Right lung (tissue), 2 donors: ENCODE measurements at regions not wholly inside any gene's neighbourhood (a gene's known extent, or its start where the extent isn't known, plus 50 kb on each side); places are given as distances from the start of the nearest gene placed in this dataset.
A peak's percentile ranks its signal among the peaks of the same experiment; 100 is the strongest.

Experiments
- DNase-seq, 2 donors: peaks; one replicate each; pipeline ENCODE4 v3.0.0-alpha.2; 2013

- no peak for DNase-seq
Measured at GRCh38 chr21:36628761-36629460, 70.0 kb upstream of the SIM2 start.

- DNase-seq = peak; percentile 16 to 38
Measured at GRCh38 chr21:36630485-36631206, 68.3 kb upstream of the SIM2 start.

- DNase-seq = no peak
Measured at GRCh38 chr21:36636016-36636415, 62.9 kb upstream of the SIM2 start.

DNA sequence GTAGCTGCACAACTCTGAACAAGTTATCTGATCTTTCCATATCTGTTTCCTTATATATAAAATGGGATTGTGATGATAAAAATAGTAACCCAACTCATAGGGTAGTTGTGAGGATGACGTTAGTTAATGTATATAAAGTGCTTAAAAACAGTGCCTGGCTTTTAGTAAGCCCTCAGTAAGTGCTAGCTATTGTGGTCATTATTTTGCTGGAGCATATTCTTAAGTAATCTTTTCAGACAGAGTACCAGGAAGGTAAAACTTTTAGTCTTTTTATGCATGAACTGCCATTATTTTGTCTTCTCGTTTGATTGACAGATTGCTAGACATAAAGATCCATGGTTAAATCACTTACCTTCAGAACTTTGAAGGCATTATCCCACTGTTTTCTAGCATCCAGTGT is 62.5 kb upstream of the SIM2 start:
- no peak for DNase-seq

GRCh38 chr21:36639769-36640168 is 59.1 kb upstream of the SIM2 start:
- DNase-seq = no peak

DNA sequence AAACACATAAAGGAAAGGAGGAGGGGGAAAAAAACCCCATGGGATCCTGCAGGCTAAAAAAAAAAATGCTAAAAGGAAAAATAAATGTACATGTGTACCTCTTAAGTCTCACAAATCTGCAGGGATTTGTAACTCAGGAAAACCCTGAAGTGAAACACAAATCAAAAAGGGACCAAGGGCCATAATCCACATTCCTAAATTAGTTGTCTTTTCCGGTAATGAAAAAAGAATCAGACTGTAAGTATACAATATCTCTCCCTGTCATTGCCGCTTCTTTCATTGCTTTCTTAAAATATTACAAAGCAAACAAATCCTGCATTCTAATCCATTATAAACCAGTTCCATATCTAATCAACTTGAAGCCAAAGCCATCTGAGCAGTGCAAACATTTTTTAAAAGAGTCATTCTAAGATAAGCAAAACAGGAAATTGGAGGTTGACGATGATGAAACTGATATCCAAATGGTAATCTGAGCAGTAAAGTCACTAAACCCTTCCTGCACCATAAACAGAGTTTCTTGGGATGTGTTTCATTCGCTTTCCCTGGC is 58.7 kb upstream of the SIM2 start:
- DNase-seq = no peak

DNA sequence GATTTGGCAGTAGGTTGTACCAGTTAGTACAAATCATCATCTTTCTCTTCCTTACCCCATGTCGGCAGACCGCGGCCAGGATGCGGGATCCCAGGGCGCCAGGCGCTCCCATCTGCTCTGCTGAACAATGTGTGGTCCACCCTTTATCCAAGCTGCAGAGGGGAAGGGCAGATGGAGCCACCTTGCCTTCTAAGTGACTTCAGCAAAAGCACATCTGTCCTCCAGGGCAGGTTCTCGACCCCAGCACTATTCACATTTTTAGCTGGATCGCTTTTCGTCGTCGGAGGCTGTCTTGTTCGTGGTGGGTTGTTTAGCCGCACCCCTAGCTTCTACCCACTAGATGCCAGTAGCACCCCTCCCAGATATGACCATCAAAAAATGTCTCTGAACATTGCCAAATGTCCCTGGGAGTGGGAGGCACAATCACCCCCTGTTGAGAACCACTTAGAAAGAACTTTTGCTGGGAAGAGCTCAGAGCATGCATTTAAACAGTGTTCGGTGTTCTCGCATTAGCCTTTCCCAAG is 58.1 kb upstream of the SIM2 start:
- no peak for DNase-seq

GRCh38 chr21:36641346-36641745 is 57.6 kb upstream of the SIM2 start:
- DNase-seq = no peak

- no peak for DNase-seq
Measured at GRCh38 chr21:36641886-36642285, 57.0 kb upstream of the SIM2 start.

- no peak for DNase-seq
Measured at GRCh38 chr21:36642777-36643176, 56.1 kb upstream of the SIM2 start.

- no peak for DNase-seq
Measured at GRCh38 chr21:36643374-36644250, 55.3 kb upstream of the SIM2 start.

DNA sequence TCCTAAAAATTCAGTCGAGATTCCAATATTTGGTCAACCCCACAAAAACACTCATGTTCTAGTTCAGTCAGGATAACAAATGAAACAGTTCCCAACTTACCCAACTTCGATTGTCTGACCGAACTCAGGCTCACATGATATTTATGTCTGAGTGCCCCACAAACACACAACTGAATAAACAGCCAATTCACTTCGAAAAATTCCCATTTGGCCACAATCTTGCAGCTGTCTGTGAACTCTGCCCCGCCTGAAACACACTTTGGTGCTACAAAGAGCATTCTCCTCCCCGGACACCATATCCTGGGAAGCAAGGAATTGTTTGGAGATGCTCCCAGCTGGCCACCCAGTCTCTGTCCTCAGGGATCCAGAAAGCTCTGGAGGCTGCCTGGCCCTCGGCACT is 52.9 kb upstream of the SIM2 start:
- DNase-seq = no peak

- no peak for DNase-seq
Measured at GRCh38 chr21:36646645-36647044, 52.3 kb upstream of the SIM2 start.

DNA sequence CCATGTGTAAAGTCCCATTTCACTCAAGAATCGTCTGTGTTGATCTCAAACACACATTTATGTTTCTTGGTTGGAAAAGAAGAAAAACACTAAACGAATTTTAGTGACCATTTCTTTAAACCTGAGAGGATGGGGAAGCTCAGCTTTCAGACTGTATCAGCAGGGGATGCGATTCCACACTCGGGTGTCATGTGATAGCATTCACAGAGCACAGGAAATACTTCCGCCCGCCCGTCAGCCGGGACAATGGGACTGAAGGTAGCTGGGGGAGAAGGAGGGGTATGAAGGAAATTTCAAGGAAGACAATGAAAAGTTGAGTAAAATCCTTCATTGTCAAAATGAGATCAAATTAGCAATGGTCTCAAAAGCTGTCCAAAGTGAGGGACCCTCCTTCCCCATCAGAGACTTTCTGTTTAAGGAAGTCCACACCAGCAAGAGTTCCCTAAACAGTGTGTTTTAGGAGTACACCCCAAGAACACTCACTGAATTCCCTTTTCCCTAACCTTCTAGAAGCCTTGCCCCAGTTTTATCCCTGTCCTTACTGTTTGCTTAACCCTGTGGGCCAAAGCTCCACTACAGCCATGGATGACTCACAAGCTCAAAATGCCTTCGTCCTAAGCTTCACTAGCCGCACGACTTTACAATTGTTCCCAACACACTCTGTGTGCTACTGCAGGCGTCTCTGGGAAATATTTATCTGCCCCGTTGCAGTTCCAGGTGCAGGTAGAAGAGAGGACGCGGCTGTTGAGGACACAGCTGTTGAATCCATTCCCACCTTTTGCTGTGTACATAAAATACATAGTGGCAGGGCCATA is 51.4 kb upstream of the SIM2 start:
- no peak for DNase-seq
